H9 (cell line): ENCODE measurements at regions not wholly inside any gene's neighbourhood (a gene's known extent, or its start where the extent isn't known, plus 50 kb on each side); places are given as distances from the start of the nearest gene placed in this dataset.

Experiments
- DNase-seq: peaks from one replicate; pipeline ENCODE4 v3.0.0-alpha.2; 2017
- H2AFZ ChIP-seq: one replicate; pipeline ENCODE4 v1.6.1; 2013; ENCODE audit warnings: mild to moderate bottlenecking, low read length, control low read depth, moderate library complexity
- H2AK5ac ChIP-seq: 2 replicates; pipeline ENCODE4 v1.6.1; 2013; ENCODE audit warnings: low read length, control low read depth, mixed read lengths; ENCODE audit not compliant: insufficient read length
- H2BK120ac ChIP-seq: one replicate; pipeline ENCODE4 v1.6.1; 2013; ENCODE audit warnings: low read depth, mild to moderate bottlenecking, low read length, control low read depth, inconsistent platforms; ENCODE audit not compliant: poor library complexity, severe bottlenecking
- H2BK12ac ChIP-seq: 2 replicates; pipeline ENCODE4 v1.6.1; 2013; ENCODE audit warnings: low read length, control low read depth, mixed read lengths, low read depth; ENCODE audit not compliant: insufficient read length
- H2BK15ac ChIP-seq: 2 replicates; pipeline ENCODE4 v1.6.1; 2013; ENCODE audit warnings: low read depth, low read length, control low read depth
- H2BK20ac ChIP-seq: one replicate; pipeline ENCODE4 v1.6.1; 2013; ENCODE audit warnings: low read depth, mild to moderate bottlenecking, low read length, control low read depth, inconsistent platforms; ENCODE audit not compliant: poor library complexity, severe bottlenecking
- H2BK5ac ChIP-seq: 2 replicates; pipeline ENCODE4 v1.6.1; 2013; ENCODE audit warnings: low read length, control low read depth, mixed read lengths; ENCODE audit not compliant: insufficient read length
- H3K14ac ChIP-seq: 2 replicates; pipeline ENCODE4 v1.6.1; 2013; ENCODE audit warnings: low read length, control low read depth; ENCODE audit not compliant: insufficient read depth
- H3K18ac ChIP-seq: 2 replicates; pipeline ENCODE4 v1.6.1; 2013; ENCODE audit warnings: low read depth, mild to moderate bottlenecking, mixed read lengths, low read length, control low read depth; ENCODE audit not compliant: insufficient read length
- H3K23ac ChIP-seq: 2 replicates; pipeline ENCODE4 v1.6.1; 2013; ENCODE audit warnings: low read length, control low read depth, mixed read lengths, low read depth; ENCODE audit not compliant: insufficient read length
- H3K23me2 ChIP-seq: 2 replicates; pipeline ENCODE4 v1.6.1; 2013; ENCODE audit warnings: low read depth, mild to moderate bottlenecking, mixed read lengths, low read length, control low read depth; ENCODE audit not compliant: insufficient read length, poor library complexity, severe bottlenecking
- H3K27ac ChIP-seq: 2 replicates; pipeline ENCODE4 v1.5.1; 2013; ENCODE audit warnings: low read length, control low read depth, mixed read lengths, low read depth; ENCODE audit not compliant: insufficient read length
- H3K27me3 ChIP-seq: 2 replicates; pipeline ENCODE4 v1.6.1; 2013; ENCODE audit warnings: low read length, control low read depth, inconsistent platforms; ENCODE audit not compliant: insufficient read depth
- H3K4ac ChIP-seq: 2 replicates; pipeline ENCODE4 v1.6.1; 2013; ENCODE audit warnings: low read depth, mild to moderate bottlenecking, control low read depth, inconsistent platforms, low read length, moderate library complexity
- H3K4me1 ChIP-seq: 2 replicates; pipeline ENCODE4 v1.6.1; 2013; ENCODE audit warnings: low read length, control low read depth, inconsistent platforms; ENCODE audit not compliant: insufficient read depth
- H3K4me2 ChIP-seq: 2 replicates; pipeline ENCODE4 v1.6.1; 2013; ENCODE audit warnings: low read length, control low read depth, mixed read lengths; ENCODE audit not compliant: insufficient read length, insufficient read depth
- H3K56ac ChIP-seq: 2 replicates; pipeline ENCODE4 v1.6.1; 2013; ENCODE audit warnings: low read depth, mild to moderate bottlenecking, mixed read lengths, low read length, control low read depth; ENCODE audit not compliant: insufficient read length
- H3K79me1 ChIP-seq: 2 replicates; pipeline ENCODE4 v1.6.1; 2013; ENCODE audit warnings: low read depth, mild to moderate bottlenecking, moderate library complexity, low read length, control low read depth, inconsistent platforms; ENCODE audit not compliant: insufficient read depth, poor library complexity, severe bottlenecking
- H3K79me2 ChIP-seq: 2 replicates; pipeline ENCODE4 v1.6.1; 2013; ENCODE audit warnings: low read length, control low read depth, inconsistent platforms; ENCODE audit not compliant: insufficient read depth
- H3K9ac ChIP-seq: 2 replicates; pipeline ENCODE4 v1.6.1; 2013; ENCODE audit warnings: low read length, control low read depth, mixed read lengths; ENCODE audit not compliant: insufficient read length; ENCODE audit errors: extremely low read depth
- H3K9me3 ChIP-seq: one replicate; pipeline ENCODE4 v1.6.1; 2013; ENCODE audit warnings: low read depth, low read length, inconsistent platforms; ENCODE audit not compliant: control insufficient read depth
- H3T11ph ChIP-seq: one replicate; pipeline ENCODE4 v1.6.1; 2013; ENCODE audit warnings: mild to moderate bottlenecking, low read length, control low read depth, inconsistent platforms
- H4K20me1 ChIP-seq: one replicate; pipeline ENCODE4 v1.6.1; 2013; ENCODE audit not compliant: control insufficient read depth, insufficient read length, insufficient read depth
- H4K5ac ChIP-seq: 2 replicates; pipeline ENCODE4 v1.6.1; 2013; ENCODE audit warnings: low read depth, mild to moderate bottlenecking, mixed read lengths, low read length, control low read depth; ENCODE audit not compliant: insufficient read length
- H4K8ac ChIP-seq: replicated peaks from 2 replicates; pipeline ENCODE4 v1.6.1; 2013; ENCODE audit warnings: low read length, control low read depth, mixed read lengths, low read depth; ENCODE audit not compliant: insufficient read length
- H4K91ac ChIP-seq: 2 replicates; pipeline ENCODE4 v1.6.1; 2013; ENCODE audit warnings: low read depth, mild to moderate bottlenecking, moderate library complexity, mixed read lengths, low read length, control low read depth; ENCODE audit not compliant: insufficient read length
- H3K27ac Mint-ChIP-seq, 3 experiments: 2 replicates in 2 of 3; 3 replicates in 1 of 3; pipeline ENCODE4 v1.8.0; 2020 to 2021; ENCODE audit warnings: mixed read lengths in 3 of 3, mild to moderate bottlenecking in 1 of 3, moderate library complexity in 1 of 3
- H3K27me3 Mint-ChIP-seq: 2 replicates; pipeline ENCODE4 v1.8.0; 2021; ENCODE audit warnings: low read depth, mild to moderate bottlenecking, moderate library complexity, mixed read lengths
- H3K36me3 Mint-ChIP-seq, 3 experiments: 2 replicates in 2 of 3; 3 replicates in 1 of 3; pipeline ENCODE4 v1.8.0; 2020 to 2021; ENCODE audit warnings: low read depth in 3 of 3, mixed read lengths in 3 of 3; ENCODE audit not compliant: insufficient read depth in 1 of 3
- H3K4me1 Mint-ChIP-seq, 2 experiments: 2 replicates each; pipeline ENCODE4 v1.8.0; 2020; ENCODE audit warnings: mixed read lengths in 2 of 2
- H3K4me3 Mint-ChIP-seq, 2 experiments: 2 replicates in 1 of 2; 3 replicates in 1 of 2; pipeline ENCODE4 v1.8.0; 2020 to 2021; ENCODE audit warnings: mild to moderate bottlenecking in 2 of 2, mixed read lengths in 2 of 2, moderate library complexity in 1 of 2
- H3K9me3 Mint-ChIP-seq, 2 experiments: 2 replicates in 1 of 2; 3 replicates in 1 of 2; pipeline ENCODE4 v1.8.0; 2020; ENCODE audit warnings: mild to moderate bottlenecking in 2 of 2, mixed read lengths in 2 of 2, moderate library complexity in 1 of 2
- WGBS: extraction: QIAGEN DNeasy Blood & Tissue Kit; methylation state at CpG from one replicate; pipeline ENCODE4 v1.1.7; 2013; ENCODE audit warnings: missing lambda C conversion rate, low lambda C conversion rate, mixed read lengths; ENCODE audit not compliant: insufficient read length; ENCODE audit errors: extremely low coverage; 5-methylcytosine and 5-hydroxymethylcytosine counted together
- TF ChIP-seq, protein P1 (sequence below): fragments of 200-600 bp; sonication (generic); conservative IDR thresholded peaks from 3 replicates; pipeline ENCODE4 v1.8.0; 2021; ENCODE audit warnings: antibody characterized with exemption, mild to moderate bottlenecking

DNA sequence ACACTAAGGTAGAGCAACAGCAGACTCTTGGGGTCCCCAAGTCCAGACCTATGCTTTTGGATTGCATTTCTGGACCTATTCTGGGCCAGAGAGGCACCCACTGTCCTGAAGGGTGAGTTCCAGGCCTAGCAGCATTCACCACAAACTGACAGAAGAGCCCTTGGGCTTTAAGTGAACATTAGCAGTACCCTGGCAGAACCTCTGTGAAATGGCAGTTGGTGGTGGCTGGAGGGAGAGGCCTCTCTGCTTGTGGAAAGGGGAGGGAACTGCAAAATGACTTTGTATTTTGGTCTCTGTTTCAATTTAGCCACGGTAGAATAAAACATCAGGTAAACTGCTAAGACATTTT is 1211.9 kb downstream of the PCDH18 start:
- no peak overlapping the region for H4K91ac ChIP-seq
- no peak overlapping the region for H2BK5ac ChIP-seq
- TF ChIP-seq, protein P1, sequence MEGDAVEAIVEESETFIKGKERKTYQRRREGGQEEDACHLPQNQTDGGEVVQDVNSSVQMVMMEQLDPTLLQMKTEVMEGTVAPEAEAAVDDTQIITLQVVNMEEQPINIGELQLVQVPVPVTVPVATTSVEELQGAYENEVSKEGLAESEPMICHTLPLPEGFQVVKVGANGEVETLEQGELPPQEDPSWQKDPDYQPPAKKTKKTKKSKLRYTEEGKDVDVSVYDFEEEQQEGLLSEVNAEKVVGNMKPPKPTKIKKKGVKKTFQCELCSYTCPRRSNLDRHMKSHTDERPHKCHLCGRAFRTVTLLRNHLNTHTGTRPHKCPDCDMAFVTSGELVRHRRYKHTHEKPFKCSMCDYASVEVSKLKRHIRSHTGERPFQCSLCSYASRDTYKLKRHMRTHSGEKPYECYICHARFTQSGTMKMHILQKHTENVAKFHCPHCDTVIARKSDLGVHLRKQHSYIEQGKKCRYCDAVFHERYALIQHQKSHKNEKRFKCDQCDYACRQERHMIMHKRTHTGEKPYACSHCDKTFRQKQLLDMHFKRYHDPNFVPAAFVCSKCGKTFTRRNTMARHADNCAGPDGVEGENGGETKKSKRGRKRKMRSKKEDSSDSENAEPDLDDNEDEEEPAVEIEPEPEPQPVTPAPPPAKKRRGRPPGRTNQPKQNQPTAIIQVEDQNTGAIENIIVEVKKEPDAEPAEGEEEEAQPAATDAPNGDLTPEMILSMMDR = no peak
- H3K56ac ChIP-seq = no peak overlapping the region
- H2BK120ac ChIP-seq = no peak overlapping the region
- no peaks in the 10 kb centered on the region for H3K27me3 ChIP-seq
- H3K18ac ChIP-seq = no peak overlapping the region
- H3K79me1 ChIP-seq = no peaks in the 10 kb centered on the region
- H4K20me1 ChIP-seq = no peaks in the 10 kb centered on the region
- Mint-ChIP-seq H3K36me3 (no peaks in the 10 kb centered on the region), H3K27me3 (no peaks in the 10 kb centered on the region), H3K4me1 (peaks cover 19% of the 10 kb centered on the region in 2 experiments), H3K4me3 (no peak overlapping the region), H3K27ac (no peak overlapping the region), H3K9me3 (no peaks in the 10 kb centered on the region)
- H3K27ac ChIP-seq = no peak overlapping the region
- no peak for DNase-seq
- H2BK15ac ChIP-seq = no peak overlapping the region
- H3K4me1 ChIP-seq = no peaks in the 10 kb centered on the region
- H3K79me2 ChIP-seq = no peaks in the 10 kb centered on the region
- H3K14ac ChIP-seq = no peak overlapping the region
- H4K5ac ChIP-seq = no peak overlapping the region
- no peak overlapping the region for H3K9ac ChIP-seq
- no peak overlapping the region for H3K4ac ChIP-seq
- no CpG with 5 or more reads among the region's 1 CpG for WGBS
- H3T11ph ChIP-seq = no peak overlapping the region
- H2AK5ac ChIP-seq = no peak overlapping the region
- no peak overlapping the region for H2BK12ac ChIP-seq
- no peak overlapping the region for H3K23ac ChIP-seq
- H3K4me2 ChIP-seq = no peak overlapping the region
- no peak overlapping the region for H2BK20ac ChIP-seq
- H2AFZ ChIP-seq = no peak overlapping the region
- H3K9me3 ChIP-seq = no peaks in the 10 kb centered on the region
- H4K8ac ChIP-seq = no peak overlapping the region
- H3K23me2 ChIP-seq = no peaks in the 10 kb centered on the region
